OCI-LY3 (cell line): ENCODE measurements at regions not wholly inside any gene's neighbourhood (a gene's known extent, or its start where the extent isn't known, plus 50 kb on each side); places are given as distances from the start of the nearest gene placed in this dataset.

Source experiments
- CTCF ChIP-seq: fragments of 200-600, 300-600 bp; sonication (generic); IDR thresholded peaks from 2 replicates; pipeline ENCODE4 v1.5.1; 2014; ENCODE audit warnings: antibody characterized with exemption, low read length, low read depth
- EZH2phosphoT487 ChIP-seq: fragments of 200-600 bp; shearing (Covaris generic); IDR thresholded peaks from 2 replicates; pipeline ENCODE4 v1.6.1; 2018; ENCODE audit warnings: antibody characterized with exemption, mixed run types, low read depth

GRCh38 chr14:99066378-99066777, 205.6 kb downstream of the BCL11B start:
- TF ChIP-seq CTCF, result no peak
- no peak for TF ChIP-seq EZH2phosphoT487
